Muscle of arm (tissue), 1 donor: ENCODE measurements at regions not wholly inside any gene's neighbourhood (a gene's known extent, or its start where the extent isn't known, plus 50 kb on each side); places are given as distances from the start of the nearest gene placed in this dataset.
"Not testable (repeated sequence)": the region's sequence is repeated elsewhere in the genome, so short reads cannot be mapped to it uniquely, and the experiment has no call there.

Experiments used
- DNase-seq: peaks from one replicate; pipeline ENCODE4 v3.0.0-alpha.2; 2013

- no peak for DNase-seq
These were observed 351.8 kb upstream of the TMEFF2 start for GRCh38 chr2:192546565-192546964.

GRCh38 chr2:192544371-192544955, 349.7 kb upstream of the TMEFF2 start:
- DNase-seq, result no peak

- DNase-seq, result not testable (repeated sequence)
These were observed 347.7 kb upstream of the TMEFF2 start for GRCh38 chr2:192542148-192543066.

GRCh38 chr2:192539306-192539705, 344.6 kb upstream of the TMEFF2 start:
- no peak for DNase-seq

DNA sequence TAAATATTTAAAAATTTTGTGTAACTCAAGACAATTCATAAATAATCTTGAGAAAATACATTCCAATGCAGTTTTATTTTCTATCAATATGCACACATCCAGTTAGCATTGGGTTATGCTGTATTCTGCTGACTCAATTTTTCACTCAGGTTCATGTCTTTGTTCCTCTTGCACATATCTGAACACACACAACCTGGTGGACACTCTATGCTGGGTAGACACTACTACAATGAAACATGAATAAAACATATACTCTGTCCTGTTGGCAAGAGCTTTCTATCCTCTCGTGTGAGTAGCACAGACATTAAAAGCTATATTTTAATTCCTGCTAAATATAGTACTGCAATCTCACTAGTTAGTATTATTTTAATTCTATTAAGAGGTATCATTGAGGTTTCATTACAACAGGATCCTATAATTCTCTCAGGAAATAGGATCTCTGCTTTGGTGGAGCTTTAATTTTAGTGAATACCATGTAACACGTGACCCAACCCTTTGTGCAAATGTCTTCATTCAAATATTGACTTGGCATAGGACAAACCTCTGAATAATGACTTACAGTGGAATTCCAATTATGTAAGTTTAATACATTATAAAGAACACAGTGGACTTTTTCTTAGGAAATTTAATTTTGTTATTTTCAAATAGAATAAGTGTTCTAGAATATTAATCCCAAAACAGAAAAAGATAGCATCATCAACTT, 342.3 kb upstream of the TMEFF2 start:
- no peak for DNase-seq

DNA sequence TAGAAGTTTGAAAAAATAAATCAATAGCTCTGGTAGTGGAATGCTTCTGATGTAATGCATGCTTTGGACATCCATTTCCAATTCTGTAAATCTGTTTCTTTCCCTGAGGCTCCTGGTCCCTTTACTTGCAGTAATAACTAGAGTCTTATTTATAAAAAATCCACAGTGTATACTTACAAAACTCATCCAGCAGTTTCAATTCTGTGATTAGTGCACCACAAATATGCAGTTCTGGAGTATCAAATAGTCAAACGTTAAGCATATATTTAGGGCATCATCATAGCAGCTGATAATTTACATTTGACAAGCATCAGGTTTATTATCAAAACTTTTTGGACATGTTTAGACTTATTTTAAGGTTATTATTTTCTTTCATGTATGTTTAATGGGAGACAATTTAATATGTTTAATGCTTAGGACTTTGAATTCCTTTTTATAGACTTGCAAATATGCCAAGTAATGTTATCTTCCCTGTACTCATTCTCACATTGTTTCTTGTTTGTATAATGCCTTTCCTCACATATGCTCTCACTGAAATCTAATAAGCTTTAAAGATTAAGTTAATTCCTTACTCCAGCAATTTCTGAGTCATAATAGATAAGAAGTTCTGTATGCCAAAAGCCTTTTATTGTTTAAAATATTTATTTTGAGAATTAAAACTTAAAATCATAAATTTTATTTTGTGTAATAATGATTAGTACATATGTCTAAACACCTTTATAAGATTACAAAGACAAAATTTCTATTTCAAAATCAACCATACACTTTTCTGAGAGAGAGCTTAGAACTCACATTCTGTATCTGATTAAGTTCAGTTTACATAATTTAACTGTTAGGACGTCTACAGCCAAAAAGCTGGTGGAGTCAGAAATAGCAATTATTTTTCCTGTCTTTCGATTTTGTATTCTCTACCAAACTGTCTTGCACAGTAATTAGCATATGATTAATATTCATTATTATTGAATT, 341.5 kb upstream of the TMEFF2 start:
- DNase-seq, result no peak

- no peak for DNase-seq
These were observed 339.3 kb upstream of the TMEFF2 start for GRCh38 chr2:192534072-192534471.

- not testable (repeated sequence) for DNase-seq
These were observed 330.0 kb upstream of the TMEFF2 start for GRCh38 chr2:192524642-192525251.

- not testable (repeated sequence) for DNase-seq
These were observed 329.5 kb upstream of the TMEFF2 start for GRCh38 chr2:192524214-192524613.

GRCh38 chr2:192515937-192516336, 321.2 kb upstream of the TMEFF2 start:
- no peak for DNase-seq

DNA sequence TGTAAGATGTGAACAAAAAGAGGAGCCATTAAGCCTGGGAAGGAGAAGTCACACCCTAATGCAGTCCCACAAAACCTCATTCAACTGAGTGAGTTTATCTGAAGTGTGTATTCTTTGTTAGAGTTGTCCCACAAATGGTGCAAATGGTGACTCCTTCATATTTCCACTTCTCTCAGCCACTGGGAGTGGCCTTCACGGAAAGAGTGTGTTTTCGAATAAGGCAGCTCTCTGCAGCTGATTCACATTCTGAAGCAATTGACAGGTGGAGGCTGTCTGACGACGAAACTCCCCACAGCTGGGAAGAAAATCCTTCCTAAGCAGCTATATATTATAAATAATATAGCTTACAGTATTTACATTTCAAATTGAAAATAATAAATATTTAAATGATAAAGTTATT, 318.8 kb upstream of the TMEFF2 start:
- DNase-seq, result no peak

DNA sequence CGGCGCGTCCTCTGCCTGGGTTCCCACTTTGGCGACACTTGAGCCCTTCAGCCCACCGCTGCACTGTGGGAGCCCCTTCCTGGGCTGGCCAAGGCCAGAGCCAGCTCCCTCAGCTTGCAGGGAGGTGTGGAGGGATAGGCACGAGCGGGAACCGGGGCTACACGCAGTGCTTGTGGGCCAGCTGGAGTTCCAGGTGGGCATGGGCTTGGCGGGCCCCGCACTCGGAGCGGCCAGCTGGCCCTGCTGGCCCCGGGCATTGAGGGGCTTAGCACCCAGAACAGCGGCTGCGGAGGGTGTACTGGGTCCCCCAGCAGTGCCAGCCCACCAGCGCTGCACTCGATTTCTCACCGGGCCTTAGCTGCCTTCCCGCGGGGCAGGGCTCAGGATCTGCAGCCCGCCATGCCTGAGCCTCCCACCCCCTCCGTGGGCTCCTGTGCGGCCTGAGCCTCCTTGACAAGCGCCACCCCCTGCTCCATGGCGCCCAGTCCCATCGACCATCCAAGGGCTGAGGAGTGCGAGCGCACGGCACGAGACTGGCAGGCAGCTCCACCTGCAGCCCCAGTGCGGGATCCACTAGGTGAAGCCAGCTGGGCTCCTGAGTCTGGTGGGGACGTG, 313.2 kb upstream of the TMEFF2 start:
- DNase-seq, result not testable (repeated sequence)

DNA sequence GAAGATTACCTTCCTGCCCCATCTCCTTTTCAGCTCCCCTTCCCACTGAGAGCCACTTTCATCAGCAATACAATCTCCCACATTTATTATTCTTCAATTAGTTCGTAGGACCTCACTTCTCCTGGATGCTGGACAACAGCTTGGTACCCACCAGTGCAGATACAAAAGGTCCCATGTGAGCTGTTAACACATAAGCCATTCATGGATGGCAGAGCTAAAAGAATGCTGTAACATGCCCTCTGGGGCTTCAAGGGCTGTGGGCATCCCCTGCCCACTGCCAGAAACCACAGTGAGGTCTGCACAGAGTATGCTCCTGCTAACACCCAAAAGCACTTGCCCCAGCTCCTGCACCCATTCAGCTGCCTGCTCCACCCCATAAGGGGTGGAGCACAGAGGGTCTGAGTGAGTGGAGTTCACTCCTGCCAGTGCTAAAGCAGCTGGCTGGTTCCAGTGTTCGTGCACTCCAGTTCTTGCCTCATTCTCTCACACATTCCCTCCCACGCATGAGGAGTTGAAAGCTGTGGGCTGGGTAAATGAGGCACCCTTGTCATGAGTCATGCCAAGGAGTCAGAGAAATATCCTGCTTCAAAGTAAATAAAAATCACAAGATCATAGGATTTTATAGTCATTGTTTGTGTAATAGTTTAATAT, 305.9 kb upstream of the TMEFF2 start:
- no peak for DNase-seq

DNA sequence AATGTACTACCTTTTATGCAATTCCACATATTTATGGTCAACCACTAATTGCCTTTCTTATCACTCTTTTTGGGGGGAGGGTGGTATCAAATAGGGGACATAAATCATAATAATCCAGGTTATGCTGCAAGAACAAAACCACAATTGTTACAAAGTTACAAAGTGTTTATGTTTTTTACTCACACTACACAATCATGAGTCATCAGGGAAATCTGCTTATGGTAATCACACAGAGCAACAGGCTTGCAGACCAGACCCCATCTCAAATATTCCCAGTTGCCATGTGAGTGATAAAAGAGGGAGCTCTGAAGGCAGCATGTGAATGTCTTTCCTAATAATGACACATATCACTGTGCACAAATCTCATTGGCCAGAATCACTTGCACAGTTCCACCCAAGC, 304.7 kb upstream of the TMEFF2 start:
- DNase-seq, result no peak

DNA sequence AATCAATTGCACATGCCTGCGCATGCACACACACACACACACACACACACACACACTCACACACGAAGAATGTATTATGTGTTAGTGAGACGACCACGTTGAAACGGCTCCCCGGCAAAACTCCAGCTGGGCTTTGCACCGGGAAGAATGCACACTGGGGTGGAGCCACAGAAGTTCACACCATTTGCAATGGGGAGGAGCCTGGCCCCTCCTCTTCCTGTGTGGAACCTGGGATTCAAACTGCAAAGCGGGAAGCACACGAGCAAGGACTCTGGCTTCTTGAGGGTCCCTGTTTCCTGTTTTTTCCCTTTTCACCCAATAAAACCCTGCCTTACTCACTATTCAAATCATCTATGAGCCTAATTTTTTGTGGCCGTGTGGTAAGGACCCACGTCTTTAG, 304.0 kb upstream of the TMEFF2 start:
- no peak for DNase-seq

- not testable (repeated sequence) for DNase-seq
These were observed 293.4 kb upstream of the TMEFF2 start for GRCh38 chr2:192488158-192488557.

- no peak for DNase-seq
These were observed 292.9 kb upstream of the TMEFF2 start for GRCh38 chr2:192487636-192488035.

- DNase-seq, result no peak
These were observed 290.2 kb upstream of the TMEFF2 start for GRCh38 chr2:192484903-192485302.

DNA sequence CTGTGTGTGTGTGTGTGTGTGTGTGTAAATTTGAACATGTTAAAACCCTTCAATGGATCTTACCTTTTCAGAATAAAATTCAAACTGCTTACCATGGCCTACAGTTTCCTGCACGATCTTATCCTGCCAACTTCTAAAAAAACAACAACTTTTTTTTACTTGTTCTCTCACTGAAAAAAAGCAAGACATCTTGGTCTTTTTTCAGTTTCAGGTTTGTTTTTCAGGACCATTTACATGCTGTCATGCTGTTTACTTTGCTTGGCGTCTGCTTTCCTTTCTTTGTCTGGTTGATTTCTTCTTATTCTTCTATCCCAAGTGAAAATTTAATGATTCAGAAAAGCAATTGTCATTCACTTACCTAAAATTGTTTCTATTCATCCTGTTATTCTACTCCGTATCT, 286.3 kb upstream of the TMEFF2 start:
- no peak for DNase-seq

- no peak for DNase-seq
These were observed 278.6 kb upstream of the TMEFF2 start for GRCh38 chr2:192473331-192473730.
